ENCODE measurements at regions not wholly inside any gene's neighbourhood (a gene's known extent, or its start where the extent isn't known, plus 50 kb on each side); places are given as distances from the start of the nearest gene placed in this dataset.

GRCh38 chr5:163586531-163586956 is 81.1 kb downstream of the MAT2B start:
- DNase-seq, result no peak
- Histone ChIP-seq H3K36me3 (no peaks in the 10 kb centered on the region), H3K4me3 (no peak overlapping the region), H3K4me1 (no peaks in the 10 kb centered on the region), H3K27me3 (replicated peaks in 1 of 7) (no peaks in the 10 kb centered on the region), H3K9me3 (no peaks in the 10 kb centered on the region), H3K27ac (no peak overlapping the region)
- TF ChIP-seq POLR2A (IDR thresholded peaks at IDR 0.05) (no peak), CTCF (IDR thresholded peaks at IDR 0.05 in 8 of 11, conservative IDR thresholded peaks at IDR 0.05 in 3 of 11) (no peak), POLR2AphosphoS5 (IDR thresholded peaks at IDR 0.05) (no peak)
- WGBS, 5 donors, result 57 to 89% (median 73%) methylated on average over 2 of the region's 2 CpGs
- intact Hi-C loops (cut with DNase I; ENCODE audit: low total_unique reads), result no loop called here

DNA sequence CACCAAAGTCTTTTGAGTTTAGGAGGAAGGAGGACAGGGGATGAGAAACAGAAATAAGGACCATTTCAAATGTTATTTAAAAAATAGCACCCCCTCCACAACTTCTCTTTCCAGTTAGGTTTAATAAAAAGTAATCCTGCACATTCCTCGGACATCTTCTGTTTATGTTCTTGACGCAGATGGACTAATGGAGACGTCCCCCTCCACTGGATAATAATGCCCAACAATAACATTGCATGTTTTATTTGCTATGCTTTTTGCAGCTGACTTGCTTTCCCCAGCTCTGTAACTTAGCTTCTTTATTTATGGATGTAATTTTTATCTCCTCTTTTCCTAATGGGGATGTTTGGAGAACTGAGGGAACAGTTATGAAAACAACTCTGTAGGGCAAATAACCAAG is 89.5 kb downstream of the MAT2B start:
- H3K9me3 ChIP-seq, result peaks cover 0 to 5% (median 0%) of the 10 kb centered on the region in 8 donors
- H3K27me3 ChIP-seq (replicated peaks in 1 of 7), result peaks cover 0 to 8% (median 0%) of the 10 kb centered on the region in 7 donors
- no peak for DNase-seq
- H3K27ac ChIP-seq, result no peak overlapping the region
- intact Hi-C loops (cut with DNase I; ENCODE audit: low total_unique reads), result no loop called here
- TF ChIP-seq CTCF (IDR thresholded peaks at IDR 0.05 in 8 of 11, conservative IDR thresholded peaks at IDR 0.05 in 3 of 11) (no peak), POLR2AphosphoS5 (IDR thresholded peaks at IDR 0.05) (no peak), POLR2A (IDR thresholded peaks at IDR 0.05) (no peak)
- no peaks in the 10 kb centered on the region for H3K36me3 ChIP-seq
- WGBS, 5 donors, result 87 to 94% (median 90%) methylated on average over 3 of the region's 3 CpGs
- H3K4me1 ChIP-seq, result no peaks in the 10 kb centered on the region
- H3K4me3 ChIP-seq, result no peak overlapping the region

- no peak for DNase-seq
- TF ChIP-seq CTCF (IDR thresholded peaks at IDR 0.05 in 8 of 11, conservative IDR thresholded peaks at IDR 0.05 in 3 of 11) (no peak), POLR2AphosphoS5 (IDR thresholded peaks at IDR 0.05) (no peak), POLR2A (IDR thresholded peaks at IDR 0.05) (no peak)
- H3K27ac ChIP-seq, result no peak overlapping the region
Measured at GRCh38 chr5:163595932-163596607, 90.7 kb downstream of the MAT2B start.

GRCh38 chr5:163596608-163597315 is 91.3 kb downstream of the MAT2B start:
- Histone ChIP-seq H3K4me1 (no peaks in the 10 kb centered on the region), H3K27me3 (replicated peaks in 1 of 7) (peaks cover 0 to 8% (median 0%) of the 10 kb centered on the region in 7 donors), H3K4me3 (no peak overlapping the region), H3K9me3 (peaks cover 0 to 5% (median 0%) of the 10 kb centered on the region in 8 donors), H3K36me3 (no peaks in the 10 kb centered on the region), H3K27ac (no peak overlapping the region)
- TF ChIP-seq POLR2A (IDR thresholded peaks at IDR 0.05) (no peak), CTCF (IDR thresholded peaks at IDR 0.05 in 8 of 11, conservative IDR thresholded peaks at IDR 0.05 in 3 of 11) (no peak), POLR2AphosphoS5 (IDR thresholded peaks at IDR 0.05) (no peak)
- WGBS, 5 donors, result 71 to 84% (median 76%) methylated on average over 5 of the region's 5 CpGs
- DNase-seq, result no peak
- intact Hi-C loops (cut with DNase I; ENCODE audit: low total_unique reads), result no loop called here

More at GRCh38 chr5:163595932-163596607, 90.7 kb downstream of the MAT2B start:
- intact Hi-C loops (cut with DNase I; ENCODE audit: low total_unique reads), result no loop called here
- Histone ChIP-seq H3K27me3 (replicated peaks in 1 of 7) (peaks cover 0 to 8% (median 0%) of the 10 kb centered on the region in 7 donors), H3K4me3 (no peak overlapping the region), H3K4me1 (no peaks in the 10 kb centered on the region), H3K9me3 (peaks cover 0 to 5% (median 0%) of the 10 kb centered on the region in 8 donors), H3K36me3 (no peaks in the 10 kb centered on the region)
- 66 to 82% (median 73%) methylated on average over 6 of the region's 6 CpGs for WGBS, 5 donors
